ENCODE measurements at regions not wholly inside any gene's neighbourhood (a gene's known extent, or its start where the extent isn't known, plus 50 kb on each side); places are given as distances from the start of the nearest gene placed in this dataset.

DNA sequence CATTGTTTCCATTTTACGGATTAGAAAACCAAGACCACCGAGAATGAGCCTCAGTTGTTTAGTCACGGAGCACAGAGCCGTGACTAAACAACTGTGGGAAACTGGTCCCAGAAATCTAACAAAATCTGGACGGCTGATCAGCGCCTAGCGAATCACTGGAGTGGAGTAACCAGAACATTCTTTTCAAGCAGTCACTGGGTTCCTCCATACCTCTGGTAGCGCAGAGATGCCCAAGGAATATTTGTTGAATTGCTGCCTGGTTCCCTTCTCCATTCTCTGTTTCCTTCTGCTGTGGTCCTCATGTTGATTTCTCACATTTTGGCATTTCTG, 62.0 kb downstream of the GPX5 start:
- TF ChIP-seq CTCF (IDR thresholded peaks at IDR 0.05; ENCODE audit: insufficient read depth, low read length, poor library complexity, severe bottlenecking) (no peak), EZH2phosphoT487 (conservative IDR thresholded peaks at IDR 0.05; ENCODE audit: low read length) (no peak)
